ENCODE measurements at regions not wholly inside any gene's neighbourhood (a gene's known extent, or its start where the extent isn't known, plus 50 kb on each side); places are given as distances from the start of the nearest gene placed in this dataset.

DNA sequence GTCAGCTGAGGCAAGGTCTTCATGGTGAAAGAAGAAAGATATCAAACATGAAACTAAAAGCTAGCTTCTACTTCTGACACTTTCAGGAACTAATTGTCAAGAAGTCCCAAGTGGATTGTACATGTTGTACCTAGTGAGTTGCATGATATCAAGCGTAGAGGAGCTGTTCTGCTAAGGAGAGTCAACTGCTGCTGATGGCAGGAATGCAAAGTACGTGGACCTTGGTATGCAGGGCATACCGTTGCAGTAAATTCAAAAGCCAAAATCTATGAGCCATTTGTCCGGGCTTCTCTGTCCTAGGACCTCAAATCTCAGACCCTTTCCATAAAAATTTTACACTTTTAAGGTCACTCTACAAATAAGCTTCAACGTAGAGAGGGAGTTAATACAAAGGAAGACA lies 446.2 kb downstream of the KCTD8 start:
- Histone ChIP-seq H3K27me3 (ENCODE audit: control insufficient read depth in 2 of 2, insufficient read depth in 2 of 2, low read length in 2 of 2) (no peaks in the 10 kb centered on the region), H3K9me3 (replicated peaks; ENCODE audit: control insufficient read depth, insufficient read depth, low read length) (no peaks in the 10 kb centered on the region), H3K36me3 (ENCODE audit: control insufficient read depth in 2 of 2, extremely low read depth in 1 of 2, insufficient read depth in 2 of 2, low read length in 2 of 2) (no peaks in the 10 kb centered on the region), H3K9me1 (replicated peaks; ENCODE audit: control insufficient read depth, extremely low read depth, insufficient read depth, low read length) (no peaks in the 10 kb centered on the region), H3K79me2 (ENCODE audit: control insufficient read depth, insufficient read depth, low read length) (no peaks in the 10 kb centered on the region), H3K4me2 (ENCODE audit: insufficient read depth, low read length) (no peak overlapping the region), H4K20me1 (replicated peaks; ENCODE audit: control insufficient read depth, extremely low read depth, insufficient read depth, low read length) (no peaks in the 10 kb centered on the region), H3K4me1 (ENCODE audit: control insufficient read depth, extremely low read depth, insufficient read depth, low read length) (no peaks in the 10 kb centered on the region), H3K4me3 (replicated peaks in 1 of 3; ENCODE audit: insufficient read depth in 1 of 3, low read depth in 1 of 3, low read length in 3 of 3) (no peak overlapping the region), H3K9ac (replicated peaks; ENCODE audit: extremely low read depth, insufficient read depth, low read length) (no peak overlapping the region), H3K27ac (ENCODE audit: insufficient read depth, low read depth, low read length) (no peak overlapping the region), H2AFZ (ENCODE audit: low read depth, low read length) (no peak overlapping the region)
- intact Hi-C loops (cut with micrococcal nuclease) = no loop called here
- no peak for DNase-seq (ENCODE audit: low read depth, low spot score)
- BruUV-seq (replicated peaks) = no TSS peak
- ChIA-PET POLR2A (no interaction called here), CTCF (no interaction called here)
- dilution Hi-C loops (cut with MboI; ENCODE audit: extremely low pct_ligation_motif_present, low sequenced_read_pairs) = no loop called here
- FAIRE-seq = no peak
- no peak for TF ChIP-seq JUN (IDR thresholded peaks at IDR 0.05; ENCODE audit: borderline replicate concordance, insufficient read depth, insufficient read length, low read depth)
- TF ChIP-seq POLR2AphosphoS5 (IDR thresholded peaks at IDR 0.05; ENCODE audit: insufficient read depth, low read depth, low read length) = no peak
- no peak for TF ChIP-seq CTCF (IDR thresholded peaks at IDR 0.05; ENCODE audit: extremely low read depth in 1 of 2, insufficient read depth in 1 of 2, low read depth in 1 of 2, low read length in 2 of 2)
- TF ChIP-seq FOS (IDR thresholded peaks at IDR 0.05; ENCODE audit: borderline replicate concordance, insufficient read depth, low read length) = no peak
- no peak for TF ChIP-seq MYC (IDR thresholded peaks at IDR 0.05; ENCODE audit: low read depth, low read length)
- TF ChIP-seq EZH2 (IDR thresholded peaks at IDR 0.05; ENCODE audit: borderline replicate concordance, low read depth, low read length, severe bottlenecking) = no peak
- TF ChIP-seq, protein P1, sequence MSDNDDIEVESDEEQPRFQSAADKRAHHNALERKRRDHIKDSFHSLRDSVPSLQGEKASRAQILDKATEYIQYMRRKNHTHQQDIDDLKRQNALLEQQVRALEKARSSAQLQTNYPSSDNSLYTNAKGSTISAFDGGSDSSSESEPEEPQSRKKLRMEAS (IDR thresholded peaks at IDR 0.05; ENCODE audit: insufficient read depth, insufficient read length) = no peak
- TF ChIP-seq POLR2A (IDR thresholded peaks at IDR 0.05; ENCODE audit: low read depth, low read length) = no peak
- TF ChIP-seq GATA2 (IDR thresholded peaks at IDR 0.05; ENCODE audit: insufficient read depth, insufficient read length, low read depth, low read length) = no peak
